ENCODE measurements at regions not wholly inside any gene's neighbourhood (a gene's known extent, or its start where the extent isn't known, plus 50 kb on each side); places are given as distances from the start of the nearest gene placed in this dataset.

DNA sequence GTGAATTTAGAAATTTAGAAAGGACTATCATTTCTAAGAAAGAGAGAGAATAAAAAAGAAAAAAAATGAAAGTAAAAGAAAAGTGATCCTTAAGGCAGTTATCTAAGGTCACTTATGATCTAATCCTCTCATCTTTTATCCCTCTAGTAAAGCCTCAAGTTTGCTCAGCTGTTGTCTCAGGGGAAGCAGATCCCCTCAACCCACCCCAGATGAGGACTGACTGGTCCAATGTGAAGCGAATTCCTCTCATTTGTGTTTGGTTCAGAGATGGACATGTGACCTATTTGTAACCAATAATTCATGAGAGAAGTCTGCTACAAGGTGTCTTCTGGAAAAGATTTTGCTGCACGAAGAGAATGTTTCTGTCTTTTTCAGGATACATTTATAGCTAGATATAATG is 1591.3 kb downstream of the ADGRL3 start:
- H3K4me3 ChIP-seq (ENCODE audit: insufficient read depth, low read depth, low read length) = no peak overlapping the region
- in situ Hi-C loops (cut with MboI; ENCODE audit: low sequenced_read_pairs) = no loop called here
- TF ChIP-seq BHLHE40 (IDR thresholded peaks at IDR 0.05; ENCODE audit: low read depth, low read length) (no peak), MAFK (IDR thresholded peaks at IDR 0.05; ENCODE audit: low read depth, low read length) (no peak), MAZ (IDR thresholded peaks at IDR 0.05; ENCODE audit: borderline replicate concordance, low read depth, low read length) (no peak)
- ATAC-seq (ENCODE audit: low read depth) (no peak), DNase-seq (no peak)
- no peaks in the 10 kb centered on the region for H3K79me1 ChIP-seq (ENCODE audit: low read depth in 1 of 2, low read length in 2 of 2)
- peaks cover 2% of the 10 kb centered on the region for H3K9me3 ChIP-seq (ENCODE audit: control insufficient read depth, insufficient read depth, low read length)
- no peak overlapping the region for H3K4ac ChIP-seq (ENCODE audit: low read depth, low read length)
- intact Hi-C loops (cut with micrococcal nuclease) = no loop called here
- no peak overlapping the region for H3K14ac ChIP-seq (replicated peaks; ENCODE audit: low read depth, low read length)
- no TSS peak for BruUV-seq (replicated peaks)
- dilution Hi-C loops (cut with HindIII; ENCODE audit: low sequenced_read_pairs, unreplicated experiment) = no loop called here
- no peaks in the 10 kb centered on the region for H4K20me1 ChIP-seq (ENCODE audit: insufficient read depth, low read length)
- H2BK5ac ChIP-seq (ENCODE audit: low read depth, low read length, poor library complexity, severe bottlenecking) = no peak overlapping the region
- no peak overlapping the region for H4K8ac ChIP-seq (ENCODE audit: low read depth in 2 of 2, low read length in 2 of 2)
- no peaks in the 10 kb centered on the region for H3K4me1 ChIP-seq (ENCODE audit: control insufficient read depth, insufficient read depth, low read length)
- CTCF ChIA-PET = no interaction called here
- H3K27me3 ChIP-seq (ENCODE audit: control insufficient read depth, insufficient read depth, low read length) = no peaks in the 10 kb centered on the region
- no peak overlapping the region for H2BK20ac ChIP-seq (ENCODE audit: low read depth, low read length)
- H3K27ac ChIP-seq (ENCODE audit: insufficient read depth, low read length) = no peak overlapping the region
- H2AK5ac ChIP-seq (ENCODE audit: low read depth, low read length) = no peak overlapping the region
- H2AFZ ChIP-seq (replicated peaks; ENCODE audit: low read length, poor library complexity) = no peak overlapping the region
- H3K18ac ChIP-seq (ENCODE audit: low read depth, low read length) = no peak overlapping the region
- no peak overlapping the region for H4K5ac ChIP-seq (ENCODE audit: low read depth, low read length)
- H4K91ac ChIP-seq (ENCODE audit: insufficient read depth, low read depth, low read length) = no peak overlapping the region
- POLR2A ChIA-PET (ENCODE audit: unreplicated experiment) = no interaction called here
- no CpG with 5 or more reads among the region's 2 CpGs for WGBS, 2 experiments (ENCODE audit: extremely low coverage in 2 of 2, insufficient read length in 1 of 2)
- no peak overlapping the region for H2AK9ac ChIP-seq (replicated peaks; ENCODE audit: low read depth, low read length, poor library complexity)
- no peak overlapping the region for H2BK15ac ChIP-seq (ENCODE audit: low read depth, low read length)
- H3K56ac ChIP-seq (ENCODE audit: extremely low read depth, insufficient read depth, low read length) = no peak overlapping the region
- no peak overlapping the region for H3K9ac ChIP-seq (ENCODE audit: low read depth, low read length)
- H3K9me1 ChIP-seq (ENCODE audit: insufficient read depth, low read length) = no peaks in the 10 kb centered on the region
- H2BK120ac ChIP-seq (ENCODE audit: low read depth, low read length) = no peak overlapping the region
- H3K4me2 ChIP-seq (ENCODE audit: low read depth, low read length) = no peak overlapping the region
- H3K36me3 ChIP-seq (ENCODE audit: control insufficient read depth, insufficient read depth, low read length) = no peaks in the 10 kb centered on the region
- no peak overlapping the region for H3K23ac ChIP-seq (ENCODE audit: low read depth, low read length)

Measured in IMR-90 (cell line).